HCT116 (cell line): ENCODE measurements at regions not wholly inside any gene's neighbourhood (a gene's known extent, or its start where the extent isn't known, plus 50 kb on each side); places are given as distances from the start of the nearest gene placed in this dataset.

Source experiments
- ATAC-seq: fragments of 200-7000 bp; cut with Tn5 transposase; 2 replicates; pipeline ENCODE4 v1.9.1; 2020; ENCODE audit warnings: mild to moderate bottlenecking, moderate library complexity
- BruUV-seq: library from RNA; stranded (reverse); fragments of 400-500 nt; replicated peaks from 2 replicates; lab custom pipeline; 2021; lab: Mats Ljungman, UMichigan
- CTCF ChIA-PET: fragments of 300-600 bp; sonication (Branson Sonifier 250); formaldehyde crosslinking; loops from one replicate; lab custom pipeline; 2021; ENCODE audit warnings: antibody characterized with exemption; lab: Charles Lee
- POLR2A ChIA-PET: fragments of 300-600, 350-600 bp; sonication (Branson Sonifier 250); formaldehyde crosslinking; loops from one replicate; lab custom pipeline; 2021; ENCODE audit warnings: antibody characterized with exemption; lab: Charles Lee
- RAD21 ChIA-PET, 2 experiments: fragments of 300-600 bp; sonication (Branson Sonifier 250); formaldehyde crosslinking; loops; one replicate each; lab custom pipeline; 2023; ENCODE audit warnings: low total read pairs in 2 of 2; ENCODE audit not compliant: uncharacterized antibody in 2 of 2, unreplicated experiment in 2 of 2, low non-redundant PET in 1 of 2; lab: Charles Lee
- DNase-seq: peaks from one replicate; pipeline ENCODE4 v3.0.0-alpha.2; 2010; ENCODE audit warnings: low read depth, low spot score
- H2AFZ ChIP-seq: fragments of 200-600 bp; shearing (Covaris generic), sonication (generic); 2 replicates; pipeline ENCODE4 v1.6.1; 2017; ENCODE audit warnings: low read depth, mixed run types, mixed read lengths, antibody characterized with exemption, low read length; ENCODE audit not compliant: poor library complexity, severe bottlenecking
- H3K27ac ChIP-seq: 2 replicates; pipeline ENCODE4 v1.5.1; 2012; ENCODE audit warnings: low read depth, low read length
- H3K27me3 ChIP-seq: fragments of 200-600 bp; sonication (generic); 2 replicates; pipeline ENCODE4 v1.6.1; 2016; ENCODE audit warnings: mixed run types, low read length, mixed read lengths; ENCODE audit not compliant: insufficient read depth
- H3K36me3 ChIP-seq, 2 experiments: fragments of 200-500 bp in 1 of 2; fragments of 200-600 bp in 1 of 2; sonication (Bioruptor generic) in 1 of 2; sonication (generic) in 1 of 2; 2 replicates each; pipeline versions ENCODE4 v1.5.1 to v1.6.1; 2014 to 2016; ENCODE audit warnings: low read length in 2 of 2, inconsistent platforms in 1 of 2, mixed read lengths in 1 of 2, mixed run types in 1 of 2; ENCODE audit not compliant: insufficient read depth in 2 of 2, control insufficient read depth in 1 of 2
- H3K4me1 ChIP-seq, 2 experiments: fragments of 200-600 bp in 1 of 2; sonication (generic) in 1 of 2; 2 replicates each; pipeline versions ENCODE4 v1.5.1 to v1.6.1; 2012 to 2017; ENCODE audit warnings: low read length in 2 of 2, inconsistent platforms in 1 of 2, mild to moderate bottlenecking in 1 of 2, mixed read lengths in 1 of 2, mixed run types in 1 of 2, moderate library complexity in 1 of 2; ENCODE audit not compliant: insufficient read depth in 2 of 2, control insufficient read depth in 1 of 2
- H3K4me2 ChIP-seq: fragments of 200-600 bp; sonication (generic); 2 replicates; pipeline ENCODE4 v1.6.1; 2017; ENCODE audit warnings: mixed run types, low read length, mixed read lengths
- H3K4me3 ChIP-seq, 2 experiments: fragments of 200-600 bp in 1 of 2; sonication (generic) in 1 of 2; replicated peaks in 1 of 2; 2 replicates each; pipeline ENCODE4 v1.5.1; 2011 to 2016; ENCODE audit warnings: low read length in 2 of 2, control low read depth in 1 of 2, low read depth in 1 of 2, mild to moderate bottlenecking in 1 of 2, mixed read lengths in 1 of 2, mixed run types in 1 of 2
- H3K79me2 ChIP-seq: fragments of 200-600 bp; sonication (generic); 2 replicates; pipeline ENCODE4 v1.6.1; 2017; ENCODE audit warnings: mild to moderate bottlenecking, mixed run types, low read length, moderate library complexity, mixed read lengths; ENCODE audit not compliant: insufficient read depth
- H3K9ac ChIP-seq: fragments of 200-600 bp; sonication (generic); 2 replicates; pipeline ENCODE4 v1.6.1; 2016; ENCODE audit warnings: low read length, mixed read lengths
- H3K9me2 ChIP-seq: fragments of 200-600 bp; sonication (generic), shearing (Covaris generic); 2 replicates; pipeline ENCODE4 v1.6.1; 2017; ENCODE audit warnings: mixed run types, mild to moderate bottlenecking, moderate library complexity; ENCODE audit not compliant: insufficient read depth
- H3K9me3 ChIP-seq, 2 experiments: fragments of 200-500 bp in 1 of 2; fragments of 200-600 bp in 1 of 2; sonication (Bioruptor generic) in 1 of 2; sonication (generic) in 1 of 2; 2 replicates each; pipeline ENCODE4 v1.6.1; 2014 to 2017; ENCODE audit warnings: low read length in 2 of 2, mixed read lengths in 2 of 2, inconsistent platforms in 1 of 2, low read depth in 1 of 2, mild to moderate bottlenecking in 1 of 2, mixed run types in 1 of 2, moderate library complexity in 1 of 2; ENCODE audit not compliant: control insufficient read depth in 1 of 2, insufficient read depth in 1 of 2
- H4K20me1 ChIP-seq: fragments of 200-600 bp; sonication (generic), shearing (Covaris generic); 2 replicates; pipeline ENCODE4 v1.6.1; 2017; ENCODE audit warnings: mixed run types, mild to moderate bottlenecking, moderate library complexity; ENCODE audit not compliant: insufficient read depth
- CBX3 ChIP-seq: IDR thresholded peaks from 2 replicates; pipeline ENCODE4 v1.6.1; 2012; ENCODE audit warnings: low read depth
- CEBPB ChIP-seq: IDR thresholded peaks from 2 replicates; pipeline ENCODE4 v1.6.1; 2012; ENCODE audit warnings: low read depth
- EZH2 ChIP-seq: fragments of 200-600 bp; sonication (generic); IDR thresholded peaks from 2 replicates; pipeline ENCODE4 v1.6.1; 2017; ENCODE audit warnings: antibody characterized with exemption, mixed run types
- EZH2phosphoT487 ChIP-seq: fragments of 200-600 bp; IDR thresholded peaks from 2 replicates; pipeline ENCODE4 v1.6.1; 2018; ENCODE audit warnings: antibody characterized with exemption, borderline replicate concordance
- FOSL1 ChIP-seq: IDR thresholded peaks from 2 replicates; pipeline ENCODE4 v1.6.1; 2012; ENCODE audit warnings: low read depth
- POLR2A ChIP-seq: IDR thresholded peaks from 2 replicates; pipeline ENCODE4 v1.7.0; 2011; ENCODE audit warnings: borderline replicate concordance; ENCODE audit not compliant: insufficient read depth, insufficient read length; ENCODE audit errors: extremely low read depth
- POLR2AphosphoS5 ChIP-seq: IDR thresholded peaks from 2 replicates; pipeline ENCODE4 v1.6.1; 2011; ENCODE audit warnings: mild to moderate bottlenecking, low read depth, low read length, moderate library complexity
- RAD21 ChIP-seq: IDR thresholded peaks from 2 replicates; pipeline ENCODE4 v1.6.1; 2012; ENCODE audit warnings: low read depth, mild to moderate bottlenecking
- SP1 ChIP-seq: IDR thresholded peaks from 2 replicates; pipeline ENCODE4 v1.6.1; 2012; ENCODE audit warnings: low read depth
- SRF ChIP-seq: IDR thresholded peaks from 2 replicates; pipeline ENCODE4 v1.6.1; 2012; ENCODE audit warnings: low read depth
- ZFX ChIP-seq: fragments of 450-650 bp; IDR thresholded peaks from 2 replicates; pipeline ENCODE4 v1.6.1; 2017
- intact Hi-C: fragments of 100-400 bp; cut with micrococcal nuclease; formaldehyde crosslinking; loops from 2 replicates; pipeline ENCODE4 v1.10.0; 2022
- TF ChIP-seq, protein P1 (sequence below): IDR thresholded peaks from 2 replicates; pipeline ENCODE4 v1.6.1; 2012
- TF ChIP-seq, protein P2 (sequence below), 3 experiments: fragments of 200-600 bp in 1 of 3; sonication (generic) in 1 of 3; IDR thresholded peaks in 2 of 3; conservative IDR thresholded peaks in 1 of 3; 2 replicates each; pipeline ENCODE4 v1.5.1; 2012 to 2017; ENCODE audit warnings: low read depth in 2 of 3, low read length in 2 of 3, antibody characterized with exemption in 1 of 3, borderline replicate concordance in 1 of 3, control low read depth in 1 of 3, mild to moderate bottlenecking in 1 of 3, mixed read lengths in 1 of 3, mixed run types in 1 of 3, moderate library complexity in 1 of 3; ENCODE audit not compliant: insufficient read depth in 1 of 3

DNA sequence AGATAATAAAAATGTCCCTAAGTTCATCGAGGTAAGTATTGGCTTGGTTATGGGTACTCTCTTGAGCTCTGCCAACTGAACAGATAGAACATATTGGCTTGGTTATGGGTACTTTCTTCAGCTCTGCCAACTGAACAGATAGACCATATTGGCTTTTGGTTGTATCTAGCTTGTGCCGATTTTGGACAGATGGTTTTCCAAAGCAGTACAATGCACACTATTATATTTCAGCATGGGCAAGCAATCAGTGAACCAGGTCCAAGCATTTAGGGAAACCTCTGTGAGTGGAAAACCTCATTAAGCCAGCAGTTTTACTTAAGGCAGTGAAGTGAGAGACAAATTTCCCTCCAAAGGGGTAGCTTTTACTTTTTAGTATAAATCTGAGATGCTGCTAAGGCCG lies 1440.5 kb upstream of the SPRY2 start:
- no peaks in the 10 kb centered on the region for H3K27me3 ChIP-seq
- H3K4me3 ChIP-seq, result no peak overlapping the region
- no peak overlapping the region for H2AFZ ChIP-seq
- no peaks in the 10 kb centered on the region for H3K36me3 ChIP-seq
- H3K9ac ChIP-seq, result no peak overlapping the region
- H3K4me2 ChIP-seq, result no peak overlapping the region
- ChIA-PET POLR2A (no interaction called here), CTCF (no interaction called here), RAD21 (no interaction called here)
- no peaks in the 10 kb centered on the region for H3K9me3 ChIP-seq
- no peaks in the 10 kb centered on the region for H3K79me2 ChIP-seq
- H4K20me1 ChIP-seq, result no peaks in the 10 kb centered on the region
- no peaks in the 10 kb centered on the region for H3K4me1 ChIP-seq
- no TSS peak for BruUV-seq
- no peak overlapping the region for H3K27ac ChIP-seq
- DNase-seq (no peak), ATAC-seq (no peak)
- TF ChIP-seq SP1, result no peak
- no peak for TF ChIP-seq FOSL1
- TF ChIP-seq CEBPB, result no peak
- no peak for TF ChIP-seq ZFX
- no peak for TF ChIP-seq RAD21
- TF ChIP-seq, protein P1, sequence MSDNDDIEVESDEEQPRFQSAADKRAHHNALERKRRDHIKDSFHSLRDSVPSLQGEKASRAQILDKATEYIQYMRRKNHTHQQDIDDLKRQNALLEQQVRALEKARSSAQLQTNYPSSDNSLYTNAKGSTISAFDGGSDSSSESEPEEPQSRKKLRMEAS, result no peak
- TF ChIP-seq POLR2AphosphoS5, result no peak
- TF ChIP-seq CBX3, result no peak
- TF ChIP-seq SRF, result no peak
- no peak for TF ChIP-seq EZH2
- TF ChIP-seq POLR2A, result no peak
- TF ChIP-seq, protein P2, sequence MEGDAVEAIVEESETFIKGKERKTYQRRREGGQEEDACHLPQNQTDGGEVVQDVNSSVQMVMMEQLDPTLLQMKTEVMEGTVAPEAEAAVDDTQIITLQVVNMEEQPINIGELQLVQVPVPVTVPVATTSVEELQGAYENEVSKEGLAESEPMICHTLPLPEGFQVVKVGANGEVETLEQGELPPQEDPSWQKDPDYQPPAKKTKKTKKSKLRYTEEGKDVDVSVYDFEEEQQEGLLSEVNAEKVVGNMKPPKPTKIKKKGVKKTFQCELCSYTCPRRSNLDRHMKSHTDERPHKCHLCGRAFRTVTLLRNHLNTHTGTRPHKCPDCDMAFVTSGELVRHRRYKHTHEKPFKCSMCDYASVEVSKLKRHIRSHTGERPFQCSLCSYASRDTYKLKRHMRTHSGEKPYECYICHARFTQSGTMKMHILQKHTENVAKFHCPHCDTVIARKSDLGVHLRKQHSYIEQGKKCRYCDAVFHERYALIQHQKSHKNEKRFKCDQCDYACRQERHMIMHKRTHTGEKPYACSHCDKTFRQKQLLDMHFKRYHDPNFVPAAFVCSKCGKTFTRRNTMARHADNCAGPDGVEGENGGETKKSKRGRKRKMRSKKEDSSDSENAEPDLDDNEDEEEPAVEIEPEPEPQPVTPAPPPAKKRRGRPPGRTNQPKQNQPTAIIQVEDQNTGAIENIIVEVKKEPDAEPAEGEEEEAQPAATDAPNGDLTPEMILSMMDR (IDR thresholded peaks at IDR 0.05 in 2 of 3, conservative IDR thresholded peaks at IDR 0.05 in 1 of 3; ENCODE audit: borderline replicate concordance in 1 of 3, insufficient read depth in 1 of 3, low read depth in 2 of 3, low read length in 2 of 3), result no peak
- no peak for TF ChIP-seq EZH2phosphoT487
- H3K9me2 ChIP-seq, result no peaks in the 10 kb centered on the region
- intact Hi-C loops, result no loop called here
